HCT116 (cell line): ENCODE measurements at regions not wholly inside any gene's neighbourhood (a gene's known extent, or its start where the extent isn't known, plus 50 kb on each side); places are given as distances from the start of the nearest gene placed in this dataset.

Experiments
- ATAC-seq: fragments of 200-7000 bp; cut with Tn5 transposase; 2 replicates; pipeline ENCODE4 v1.9.1; 2020; ENCODE audit warnings: mild to moderate bottlenecking, moderate library complexity
- BruUV-seq: library from RNA; stranded (reverse); fragments of 400-500 nt; replicated peaks from 2 replicates; lab custom pipeline; 2021; lab: Mats Ljungman, UMichigan
- CTCF ChIA-PET: fragments of 300-600 bp; sonication (Branson Sonifier 250); formaldehyde crosslinking; loops from one replicate; lab custom pipeline; 2021; ENCODE audit warnings: antibody characterized with exemption; lab: Charles Lee
- POLR2A ChIA-PET: fragments of 300-600, 350-600 bp; sonication (Branson Sonifier 250); formaldehyde crosslinking; loops from one replicate; lab custom pipeline; 2021; ENCODE audit warnings: antibody characterized with exemption; lab: Charles Lee
- RAD21 ChIA-PET, 2 experiments: fragments of 300-600 bp; sonication (Branson Sonifier 250); formaldehyde crosslinking; loops; one replicate each; lab custom pipeline; 2023; ENCODE audit warnings: low total read pairs in 2 of 2; ENCODE audit not compliant: uncharacterized antibody in 2 of 2, unreplicated experiment in 2 of 2, low non-redundant PET in 1 of 2; lab: Charles Lee
- DNase-seq: peaks from one replicate; pipeline ENCODE4 v3.0.0-alpha.2; 2010; ENCODE audit warnings: low read depth, low spot score
- H2AFZ ChIP-seq: fragments of 200-600 bp; shearing (Covaris generic), sonication (generic); 2 replicates; pipeline ENCODE4 v1.6.1; 2017; ENCODE audit warnings: low read depth, mixed run types, mixed read lengths, antibody characterized with exemption, low read length; ENCODE audit not compliant: poor library complexity, severe bottlenecking
- H3K27ac ChIP-seq: 2 replicates; pipeline ENCODE4 v1.5.1; 2012; ENCODE audit warnings: low read depth, low read length
- H3K27me3 ChIP-seq: fragments of 200-600 bp; sonication (generic); 2 replicates; pipeline ENCODE4 v1.6.1; 2016; ENCODE audit warnings: mixed run types, low read length, mixed read lengths; ENCODE audit not compliant: insufficient read depth
- H3K36me3 ChIP-seq, 2 experiments: fragments of 200-500 bp in 1 of 2; fragments of 200-600 bp in 1 of 2; sonication (Bioruptor generic) in 1 of 2; sonication (generic) in 1 of 2; 2 replicates each; pipeline versions ENCODE4 v1.5.1 to v1.6.1; 2014 to 2016; ENCODE audit warnings: low read length in 2 of 2, inconsistent platforms in 1 of 2, mixed read lengths in 1 of 2, mixed run types in 1 of 2; ENCODE audit not compliant: insufficient read depth in 2 of 2, control insufficient read depth in 1 of 2
- H3K4me1 ChIP-seq, 2 experiments: fragments of 200-600 bp in 1 of 2; sonication (generic) in 1 of 2; 2 replicates each; pipeline versions ENCODE4 v1.5.1 to v1.6.1; 2012 to 2017; ENCODE audit warnings: low read length in 2 of 2, inconsistent platforms in 1 of 2, mild to moderate bottlenecking in 1 of 2, mixed read lengths in 1 of 2, mixed run types in 1 of 2, moderate library complexity in 1 of 2; ENCODE audit not compliant: insufficient read depth in 2 of 2, control insufficient read depth in 1 of 2
- H3K4me2 ChIP-seq: fragments of 200-600 bp; sonication (generic); 2 replicates; pipeline ENCODE4 v1.6.1; 2017; ENCODE audit warnings: mixed run types, low read length, mixed read lengths
- H3K4me3 ChIP-seq, 2 experiments: fragments of 200-600 bp in 1 of 2; sonication (generic) in 1 of 2; replicated peaks in 1 of 2; 2 replicates each; pipeline ENCODE4 v1.5.1; 2011 to 2016; ENCODE audit warnings: low read length in 2 of 2, control low read depth in 1 of 2, low read depth in 1 of 2, mild to moderate bottlenecking in 1 of 2, mixed read lengths in 1 of 2, mixed run types in 1 of 2
- H3K79me2 ChIP-seq: fragments of 200-600 bp; sonication (generic); 2 replicates; pipeline ENCODE4 v1.6.1; 2017; ENCODE audit warnings: mild to moderate bottlenecking, mixed run types, low read length, moderate library complexity, mixed read lengths; ENCODE audit not compliant: insufficient read depth
- H3K9ac ChIP-seq: fragments of 200-600 bp; sonication (generic); 2 replicates; pipeline ENCODE4 v1.6.1; 2016; ENCODE audit warnings: low read length, mixed read lengths
- H3K9me2 ChIP-seq: fragments of 200-600 bp; sonication (generic), shearing (Covaris generic); 2 replicates; pipeline ENCODE4 v1.6.1; 2017; ENCODE audit warnings: mixed run types, mild to moderate bottlenecking, moderate library complexity; ENCODE audit not compliant: insufficient read depth
- H3K9me3 ChIP-seq, 2 experiments: fragments of 200-500 bp in 1 of 2; fragments of 200-600 bp in 1 of 2; sonication (Bioruptor generic) in 1 of 2; sonication (generic) in 1 of 2; 2 replicates each; pipeline ENCODE4 v1.6.1; 2014 to 2017; ENCODE audit warnings: low read length in 2 of 2, mixed read lengths in 2 of 2, inconsistent platforms in 1 of 2, low read depth in 1 of 2, mild to moderate bottlenecking in 1 of 2, mixed run types in 1 of 2, moderate library complexity in 1 of 2; ENCODE audit not compliant: control insufficient read depth in 1 of 2, insufficient read depth in 1 of 2
- H4K20me1 ChIP-seq: fragments of 200-600 bp; sonication (generic), shearing (Covaris generic); 2 replicates; pipeline ENCODE4 v1.6.1; 2017; ENCODE audit warnings: mixed run types, mild to moderate bottlenecking, moderate library complexity; ENCODE audit not compliant: insufficient read depth
- ATF3 ChIP-seq: IDR thresholded peaks from 2 replicates; pipeline ENCODE4 v1.6.1; 2012
- CEBPB ChIP-seq: IDR thresholded peaks from 2 replicates; pipeline ENCODE4 v1.6.1; 2012; ENCODE audit warnings: low read depth
- EZH2 ChIP-seq: fragments of 200-600 bp; sonication (generic); IDR thresholded peaks from 2 replicates; pipeline ENCODE4 v1.6.1; 2017; ENCODE audit warnings: antibody characterized with exemption, mixed run types
- FOSL1 ChIP-seq: IDR thresholded peaks from 2 replicates; pipeline ENCODE4 v1.6.1; 2012; ENCODE audit warnings: low read depth
- POLR2A ChIP-seq: IDR thresholded peaks from 2 replicates; pipeline ENCODE4 v1.7.0; 2011; ENCODE audit warnings: borderline replicate concordance; ENCODE audit not compliant: insufficient read depth, insufficient read length; ENCODE audit errors: extremely low read depth
- POLR2AphosphoS5 ChIP-seq: IDR thresholded peaks from 2 replicates; pipeline ENCODE4 v1.6.1; 2011; ENCODE audit warnings: mild to moderate bottlenecking, low read depth, low read length, moderate library complexity
- REST ChIP-seq: IDR thresholded peaks from 2 replicates; pipeline ENCODE4 v1.6.1; 2012; ENCODE audit warnings: low read depth
- SIN3A ChIP-seq: IDR thresholded peaks from 2 replicates; pipeline ENCODE4 v1.6.1; 2012; ENCODE audit warnings: low read depth
- ZFX ChIP-seq: fragments of 450-650 bp; IDR thresholded peaks from 2 replicates; pipeline ENCODE4 v1.6.1; 2017
- intact Hi-C: fragments of 100-400 bp; cut with micrococcal nuclease; formaldehyde crosslinking; loops from 2 replicates; pipeline ENCODE4 v1.10.0; 2022
- TF ChIP-seq, protein P1 (sequence below): IDR thresholded peaks from 2 replicates; pipeline ENCODE4 v1.6.1; 2011; ENCODE audit warnings: mild to moderate bottlenecking, low read length, moderate library complexity; ENCODE audit not compliant: insufficient replicate concordance; ENCODE audit errors: extremely low read depth

DNA sequence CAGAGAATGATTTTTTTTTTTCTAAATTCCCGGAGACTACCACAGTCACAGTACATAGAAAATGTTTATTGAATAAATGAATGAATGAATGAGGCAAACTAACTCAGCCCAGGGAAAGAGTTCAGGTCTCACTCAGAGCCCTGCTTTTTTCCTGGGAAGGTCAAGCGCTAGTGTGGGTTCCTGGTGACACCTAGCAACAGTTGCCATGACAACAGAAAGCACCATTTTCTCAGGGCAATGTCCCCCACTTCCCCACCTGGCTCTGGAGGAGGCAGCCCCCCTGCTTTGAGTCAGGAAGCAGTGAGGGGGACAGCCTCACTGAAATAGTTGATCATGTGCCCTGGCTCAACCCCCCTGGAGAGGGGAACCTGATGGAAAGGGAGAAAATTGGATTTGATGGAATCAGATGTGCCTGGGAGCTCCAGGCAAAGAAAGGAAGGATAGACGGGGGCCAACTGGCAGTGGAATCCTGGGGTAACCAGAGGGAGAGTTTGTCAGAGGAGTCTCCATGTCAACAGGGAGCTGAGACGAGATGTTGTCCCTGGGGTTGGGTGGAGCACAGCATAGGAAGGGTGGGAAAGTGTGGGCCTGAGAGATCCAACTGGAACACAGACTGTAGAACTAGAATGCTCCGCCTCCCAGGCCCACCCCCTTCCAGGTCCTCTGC lies 242.2 kb upstream of the CCL2 start:
- H3K4me1 ChIP-seq, result no peaks in the 10 kb centered on the region
- ChIA-PET RAD21 (no interaction called here), POLR2A (no interaction called here), CTCF (no interaction called here)
- no TSS peak for BruUV-seq
- H3K79me2 ChIP-seq, result no peaks in the 10 kb centered on the region
- intact Hi-C loops, result no loop called here
- DNase-seq, result no peak
- TF ChIP-seq CEBPB (no peak), SIN3A (no peak), ATF3 (no peak), POLR2A (no peak), POLR2AphosphoS5 (no peak), EZH2 (no peak), REST (no peak), ZFX (no peak), FOSL1 (no peak)
- TF ChIP-seq, protein P1, sequence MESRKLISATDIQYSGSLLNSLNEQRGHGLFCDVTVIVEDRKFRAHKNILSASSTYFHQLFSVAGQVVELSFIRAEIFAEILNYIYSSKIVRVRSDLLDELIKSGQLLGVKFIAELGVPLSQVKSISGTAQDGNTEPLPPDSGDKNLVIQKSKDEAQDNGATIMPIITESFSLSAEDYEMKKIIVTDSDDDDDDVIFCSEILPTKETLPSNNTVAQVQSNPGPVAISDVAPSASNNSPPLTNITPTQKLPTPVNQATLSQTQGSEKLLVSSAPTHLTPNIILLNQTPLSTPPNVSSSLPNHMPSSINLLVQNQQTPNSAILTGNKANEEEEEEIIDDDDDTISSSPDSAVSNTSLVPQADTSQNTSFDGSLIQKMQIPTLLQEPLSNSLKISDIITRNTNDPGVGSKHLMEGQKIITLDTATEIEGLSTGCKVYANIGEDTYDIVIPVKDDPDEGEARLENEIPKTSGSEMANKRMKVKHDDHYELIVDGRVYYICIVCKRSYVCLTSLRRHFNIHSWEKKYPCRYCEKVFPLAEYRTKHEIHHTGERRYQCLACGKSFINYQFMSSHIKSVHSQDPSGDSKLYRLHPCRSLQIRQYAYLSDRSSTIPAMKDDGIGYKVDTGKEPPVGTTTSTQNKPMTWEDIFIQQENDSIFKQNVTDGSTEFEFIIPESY, result no peak
- H2AFZ ChIP-seq, result no peak overlapping the region
- no peak overlapping the region for H3K9ac ChIP-seq
- no peak overlapping the region for H3K4me3 ChIP-seq
- H4K20me1 ChIP-seq, result no peaks in the 10 kb centered on the region
- no peak overlapping the region for H3K27ac ChIP-seq
- no peak for ATAC-seq
- no peaks in the 10 kb centered on the region for H3K9me2 ChIP-seq
- H3K36me3 ChIP-seq, result no peaks in the 10 kb centered on the region
- peaks cover 0 to 13% of the 10 kb centered on the region in 2 experiments; a peak in 2 of 4 replicates for H3K9me3 ChIP-seq
- H3K4me2 ChIP-seq, result no peak overlapping the region
- H3K27me3 ChIP-seq, result no peaks in the 10 kb centered on the region
